Activated T-helper 1 cell treated with anti-CD3 and anti-CD28 coated beads, Interleukin-2, amount 50 U/mL, for 16 hours (primary cell): ENCODE measurements at regions not wholly inside any gene's neighbourhood (a gene's known extent, or its start where the extent isn't known, plus 50 kb on each side); places are given as distances from the start of the nearest gene placed in this dataset.
"Not testable (repeated sequence)": the region's sequence is repeated elsewhere in the genome, so short reads cannot be mapped to it uniquely, and the experiment has no call there.

Experiments
- DNase-seq, 2 donors: peaks; one replicate each; pipeline ENCODE4 v3.0.0-alpha.2; 2020; ENCODE audit warnings: low read depth in 1 of 2, low spot score in 1 of 2

GRCh38 chr6:142633317-142633716 lies 311.7 kb downstream of the HIVEP2 start:
- no peak for DNase-seq

DNA sequence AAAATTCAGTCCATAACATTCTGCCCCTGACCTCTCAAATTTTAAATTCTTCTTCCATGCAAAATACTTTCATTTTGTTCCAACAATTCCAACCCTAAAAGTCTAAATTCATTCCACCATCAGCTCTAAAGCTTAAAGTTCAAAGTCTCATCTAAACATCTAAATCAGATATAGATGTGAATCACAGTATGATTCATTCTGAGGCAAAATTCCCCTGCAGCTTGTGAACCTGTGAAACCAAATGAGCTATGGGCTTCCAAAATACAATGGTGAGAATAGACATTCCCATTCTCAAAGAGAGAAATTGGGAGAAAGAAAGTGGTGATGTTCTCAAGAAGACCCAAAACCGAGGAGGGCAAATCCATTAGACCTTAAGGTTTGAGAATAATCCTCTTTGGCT lies 309.8 kb downstream of the HIVEP2 start:
- DNase-seq, result no peak

DNA sequence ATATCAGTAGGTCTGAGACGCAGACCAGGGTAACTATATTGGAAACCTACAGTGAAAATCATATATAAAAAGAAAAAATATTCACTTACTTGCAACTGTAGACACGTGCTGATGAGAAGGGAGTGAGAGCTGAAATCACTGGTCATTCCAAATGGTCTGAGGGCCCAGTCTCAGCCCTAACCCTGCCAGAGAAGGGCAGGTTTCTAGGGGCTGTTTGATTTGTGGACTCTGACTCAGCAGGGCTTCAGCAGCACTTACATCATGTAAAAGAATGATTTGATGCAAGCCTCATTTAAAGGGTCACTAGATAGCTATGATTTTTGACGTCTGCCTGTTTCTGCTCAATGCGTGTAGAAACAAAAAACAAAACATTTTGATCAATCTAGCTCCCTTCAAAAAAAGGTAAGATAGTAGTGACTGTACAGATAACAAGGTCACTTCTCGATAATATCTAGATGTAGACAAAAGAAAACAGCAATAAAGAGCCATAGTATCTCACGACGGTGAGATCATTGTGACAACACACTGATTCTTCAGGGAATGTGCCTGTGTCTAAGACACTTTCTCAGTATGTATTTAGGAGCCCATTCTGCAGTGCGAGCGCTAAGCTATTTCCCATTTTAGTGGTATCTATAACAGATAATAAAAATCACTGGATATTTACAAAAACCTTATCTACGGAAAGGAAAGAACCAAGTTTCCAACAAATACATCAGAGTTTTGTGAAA lies 307.2 kb downstream of the HIVEP2 start:
- DNase-seq, result no peak

- no peak for DNase-seq
Measured at GRCh38 chr6:142642651-142643050, 302.3 kb downstream of the HIVEP2 start.

GRCh38 chr6:142644866-142645265 lies 300.1 kb downstream of the HIVEP2 start:
- no peak for DNase-seq

- no peak for DNase-seq
Measured at GRCh38 chr6:142645663-142646062, 299.3 kb downstream of the HIVEP2 start.

- DNase-seq, result no peak
Measured at GRCh38 chr6:142647449-142648035, 297.4 kb downstream of the HIVEP2 start.

DNA sequence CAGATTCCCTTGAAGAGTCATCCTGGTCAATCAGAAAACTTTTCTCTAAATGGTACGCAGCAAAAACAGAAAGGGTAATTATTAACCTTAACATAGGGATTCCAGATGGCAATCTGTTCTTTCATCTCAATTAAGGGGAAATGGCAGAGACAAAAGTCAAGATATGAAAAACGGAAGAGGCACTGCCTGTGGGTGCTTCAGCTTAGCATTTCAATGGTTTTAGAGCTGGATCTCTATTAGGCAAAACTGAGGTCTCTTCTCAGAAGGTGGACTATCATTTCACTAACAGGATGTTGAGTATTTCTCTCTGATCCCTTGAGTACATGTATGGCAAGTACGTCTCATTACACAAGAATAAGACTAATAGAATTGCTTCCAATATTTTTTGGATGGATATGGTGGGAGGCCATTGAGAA lies 296.9 kb downstream of the HIVEP2 start:
- DNase-seq, result no peak

DNA sequence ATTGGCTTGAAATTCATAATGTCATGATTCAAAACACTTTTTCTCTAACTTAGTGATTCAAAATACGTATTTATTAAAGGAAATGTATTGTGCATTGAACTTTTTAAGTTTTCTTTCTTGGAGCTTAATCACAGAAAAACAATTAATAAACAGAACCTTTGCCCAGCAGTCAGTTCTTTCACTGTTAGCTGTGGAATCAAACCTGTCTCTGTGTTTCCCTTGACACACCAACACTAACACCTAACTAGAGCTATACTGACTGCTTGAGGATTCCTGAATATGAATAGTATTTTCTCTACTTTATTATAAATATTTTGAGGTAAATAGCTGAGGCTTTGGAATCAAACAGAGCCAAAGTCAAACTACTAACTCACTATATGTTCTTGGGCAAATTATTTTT lies 296.4 kb downstream of the HIVEP2 start:
- no peak for DNase-seq

DNA sequence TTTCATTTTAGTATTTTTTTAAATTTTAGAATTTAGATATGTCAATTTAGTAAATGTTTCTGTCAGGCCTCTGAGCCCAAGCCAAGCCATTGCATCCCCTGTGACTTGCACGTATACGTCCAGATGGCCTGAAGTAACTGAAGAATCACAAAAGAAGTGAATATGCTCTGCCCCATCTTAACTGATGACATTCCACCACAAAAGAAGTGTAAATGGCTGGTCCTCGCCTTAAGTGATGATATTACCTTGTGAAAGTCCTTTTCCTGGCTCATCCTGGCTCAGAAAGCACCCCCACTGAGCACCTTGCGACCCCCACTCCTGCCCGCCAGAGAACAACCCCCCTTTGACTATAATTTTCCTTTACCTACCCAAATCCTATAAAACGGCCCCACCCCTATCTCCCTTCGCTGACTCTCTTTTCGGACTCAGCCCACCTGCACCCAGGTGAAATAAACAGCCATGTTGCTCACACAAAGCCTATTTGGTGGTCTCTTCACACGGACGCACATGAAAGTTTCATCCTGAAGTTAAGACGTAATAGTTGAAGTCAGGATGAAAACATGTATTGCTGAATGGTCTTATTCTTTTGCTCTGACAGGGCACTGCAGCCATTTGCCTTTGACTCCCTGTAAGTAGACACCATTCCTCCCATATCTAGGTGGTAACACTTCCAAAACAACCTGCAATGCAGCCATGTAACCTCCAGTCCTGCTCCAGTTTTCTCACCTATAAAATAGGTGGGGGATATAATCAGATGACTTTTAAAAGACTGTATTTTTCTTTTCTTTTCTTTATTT lies 295.3 kb downstream of the HIVEP2 start:
- DNase-seq, result not testable (repeated sequence)

DNA sequence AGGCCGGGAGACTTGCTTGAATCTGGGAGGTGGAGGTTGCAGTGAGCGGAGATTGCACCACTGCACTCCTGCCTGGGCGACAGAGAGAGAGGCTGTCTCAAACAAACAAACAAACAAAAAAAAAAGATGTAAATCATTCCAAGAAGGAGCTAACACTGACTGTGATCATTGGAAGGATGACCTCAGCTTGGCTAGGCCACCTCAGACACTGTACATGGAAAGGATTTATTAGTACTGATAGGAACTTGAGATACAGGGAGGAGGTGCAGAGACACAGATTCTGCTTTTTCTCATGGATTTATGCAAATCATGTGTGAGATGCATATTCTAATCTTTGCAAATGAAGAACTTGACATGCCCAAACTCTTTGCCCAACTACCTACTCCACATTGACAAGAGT lies 293.6 kb downstream of the HIVEP2 start:
- DNase-seq, result no peak

- DNase-seq, result no peak
Measured at GRCh38 chr6:142653710-142654420, 291.1 kb downstream of the HIVEP2 start.

DNA sequence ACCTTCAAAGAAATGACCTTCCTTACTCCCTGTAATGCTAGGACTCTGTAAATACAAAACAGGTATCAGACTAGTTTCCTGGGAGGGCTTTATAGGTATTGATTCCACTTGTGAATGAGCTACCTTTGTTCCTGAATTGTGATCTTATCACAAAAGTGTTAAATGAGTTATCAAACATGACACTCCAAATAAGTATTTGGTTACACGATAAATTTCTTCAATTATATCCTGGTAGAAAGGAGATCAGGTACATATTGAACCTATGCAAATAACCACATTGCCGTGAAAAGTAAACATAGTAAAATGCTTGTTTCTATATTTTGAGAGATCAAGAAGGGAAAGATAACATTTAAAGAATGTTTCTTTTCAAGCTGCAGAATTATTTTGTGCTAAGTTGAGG lies 285.3 kb downstream of the HIVEP2 start:
- no peak for DNase-seq

GRCh38 chr6:142665393-142665792 lies 279.6 kb downstream of the HIVEP2 start:
- no peak for DNase-seq

DNA sequence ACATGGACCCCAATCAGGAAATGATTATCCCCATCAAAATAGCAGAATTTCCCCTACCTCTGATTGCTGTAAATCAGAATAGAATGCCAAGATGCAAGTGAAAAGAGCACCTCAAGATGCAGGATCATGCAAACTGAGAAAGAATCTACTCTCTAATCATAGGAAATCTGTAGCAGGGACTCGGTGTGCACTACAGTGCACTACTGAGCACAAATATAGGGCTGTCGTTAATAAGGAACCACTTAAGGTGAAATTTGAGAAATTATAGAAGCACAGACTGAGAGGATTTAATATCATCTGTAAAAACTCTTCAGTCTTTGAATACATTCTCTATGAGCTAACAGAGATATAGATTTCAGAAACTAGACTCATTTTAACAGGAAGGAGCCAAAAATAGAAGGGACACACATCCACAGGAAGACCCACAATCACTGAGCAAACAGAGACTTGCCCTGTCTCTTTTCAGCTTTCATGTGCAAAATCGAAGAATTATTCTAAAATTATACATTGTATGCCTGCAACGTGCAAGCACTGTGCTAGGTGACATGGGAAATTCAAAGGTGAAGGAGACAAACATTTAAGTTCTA lies 278.3 kb downstream of the HIVEP2 start:
- no peak for DNase-seq

DNA sequence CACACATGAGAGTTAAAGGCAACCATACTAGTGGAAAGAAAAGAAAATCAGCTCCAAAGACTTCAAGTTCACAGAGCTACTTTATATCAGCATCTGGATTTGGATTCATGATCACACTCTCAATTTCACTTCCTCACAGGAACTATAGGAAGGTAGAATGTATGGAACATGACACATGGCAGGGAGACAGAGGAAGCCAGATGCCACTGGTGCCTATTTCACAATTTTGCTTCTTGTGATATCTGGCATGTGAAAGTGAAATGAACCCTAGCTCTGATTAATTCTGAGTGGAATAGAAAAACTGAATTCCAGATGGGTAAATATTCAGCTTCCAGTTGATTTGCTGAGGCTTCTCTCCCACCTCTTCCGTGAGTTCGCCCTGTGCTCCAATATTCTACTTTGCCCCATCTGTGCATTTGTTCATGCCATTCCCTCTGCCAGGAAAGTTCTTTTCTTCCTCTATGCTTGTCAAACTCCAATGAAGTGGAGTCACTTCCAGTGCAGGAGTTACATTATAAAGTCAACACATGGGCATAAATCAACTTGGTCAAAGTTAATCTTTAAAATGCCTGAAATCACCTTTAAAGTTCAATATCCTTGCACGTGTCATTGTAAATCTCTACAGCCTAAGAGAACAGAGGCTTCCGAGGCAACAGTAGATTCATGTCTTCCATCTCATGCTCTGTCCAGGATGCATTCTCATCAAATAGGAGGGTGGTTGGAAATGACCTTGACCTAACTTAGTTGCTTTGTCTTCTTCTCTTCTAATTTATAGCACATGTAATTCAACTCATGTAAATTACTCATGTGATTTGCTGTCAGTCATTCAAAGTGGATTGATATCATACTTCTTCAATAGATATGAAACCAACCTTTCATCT lies 275.3 kb downstream of the HIVEP2 start:
- DNase-seq, result no peak

GRCh38 chr6:142671791-142672190 lies 273.2 kb downstream of the HIVEP2 start:
- no peak for DNase-seq

DNA sequence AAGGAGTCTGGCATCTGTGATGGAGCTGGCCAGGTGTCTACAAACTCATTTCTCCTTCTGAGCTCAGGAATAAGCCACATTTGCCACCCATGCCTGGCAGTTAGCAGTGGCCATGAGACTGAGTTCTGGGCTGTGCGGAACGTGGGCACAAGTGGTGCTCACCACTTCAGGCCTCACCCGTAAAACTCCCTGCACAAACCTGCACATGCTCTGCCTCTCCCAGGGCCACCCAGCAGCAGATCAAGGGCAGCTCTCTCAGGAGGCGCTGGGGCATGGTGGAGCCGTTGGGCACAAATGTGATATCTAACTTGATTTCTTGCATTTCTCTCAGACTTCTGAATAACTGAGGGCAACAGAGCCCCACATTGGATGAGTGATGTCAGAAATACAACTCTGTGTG lies 269.5 kb downstream of the HIVEP2 start:
- DNase-seq, result no peak

DNA sequence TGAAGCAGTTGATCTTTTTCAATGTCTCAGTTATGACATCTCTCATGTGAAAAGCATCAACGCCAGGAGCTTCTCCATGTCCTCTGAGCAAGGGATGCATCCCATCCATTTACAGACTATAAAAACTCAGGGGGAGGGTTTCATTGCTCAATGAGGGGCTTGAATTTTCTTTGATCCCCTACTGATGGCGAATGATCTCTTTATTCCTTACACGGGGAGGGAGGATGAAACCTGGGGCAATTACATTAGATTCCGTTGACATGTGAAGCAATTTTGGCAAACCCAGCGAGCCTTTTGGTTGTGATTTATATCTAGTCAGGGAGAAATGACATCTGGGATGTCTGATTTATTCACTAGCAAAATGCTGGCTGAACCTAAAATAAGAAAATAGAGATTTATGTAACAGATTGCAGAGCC lies 268.9 kb downstream of the HIVEP2 start:
- DNase-seq, result no peak

DNA sequence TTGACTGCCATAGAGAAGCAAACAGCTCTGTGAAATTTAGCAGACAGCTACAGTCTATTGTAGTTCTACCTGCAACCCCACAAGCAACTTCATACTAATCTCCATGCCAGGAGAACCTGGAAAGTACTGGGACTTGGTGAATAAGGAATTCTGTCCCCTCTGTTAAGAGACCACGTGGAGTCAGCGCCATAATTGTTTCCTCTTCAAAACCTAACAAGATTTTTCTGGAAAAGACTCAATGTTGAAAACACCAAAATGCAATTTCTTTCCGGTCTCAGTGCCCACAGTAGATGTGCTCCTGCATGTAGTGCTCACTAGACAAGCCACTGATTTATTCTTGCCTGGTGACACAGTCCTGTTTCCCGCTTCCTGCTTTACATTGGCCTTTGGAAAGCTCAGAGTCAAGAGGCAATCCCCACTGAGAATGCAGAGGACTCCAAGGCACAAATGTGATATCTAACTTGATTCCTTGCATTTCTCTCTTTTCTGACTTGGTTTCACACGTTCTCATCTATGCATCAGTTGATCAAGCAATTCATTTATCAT lies 268.3 kb downstream of the HIVEP2 start:
- DNase-seq, result no peak
